MM.1S (cell line): ENCODE measurements at regions not wholly inside any gene's neighbourhood (a gene's known extent, or its start where the extent isn't known, plus 50 kb on each side); places are given as distances from the start of the nearest gene placed in this dataset.
"Not testable (repeated sequence)": the region's sequence is repeated elsewhere in the genome, so short reads cannot be mapped to it uniquely, and the experiment has no call there.

Source experiments
- DNase-seq: peaks from one replicate; pipeline ENCODE4 v3.0.0-alpha.2; 2015
- H2AFZ ChIP-seq: fragments of 300-600 bp; sonication (generic); 2 replicates; pipeline ENCODE4 v1.6.0; 2016; ENCODE audit warnings: antibody characterized with exemption, low read length
- H3F3A ChIP-seq: fragments of 300-600 bp; sonication (generic); 2 replicates; pipeline ENCODE4 v1.6.1; 2016; ENCODE audit warnings: mild to moderate bottlenecking, antibody characterized with exemption, low read length, moderate library complexity, mixed read lengths; ENCODE audit not compliant: insufficient read depth
- H3K27ac ChIP-seq: fragments of 300-600 bp; sonication (generic); 2 replicates; pipeline ENCODE4 v1.5.1; 2016; ENCODE audit warnings: mild to moderate bottlenecking, low read length
- H3K27me3 ChIP-seq: fragments of 300-600 bp; sonication (generic); replicated peaks from 2 replicates; pipeline ENCODE4 v1.6.0; 2016; ENCODE audit warnings: low read length; ENCODE audit not compliant: insufficient read depth
- H3K36me3 ChIP-seq: fragments of 300-600 bp; sonication (generic); replicated peaks from 2 replicates; pipeline ENCODE4 v1.6.1; 2016; ENCODE audit warnings: mild to moderate bottlenecking, low read length, mixed read lengths; ENCODE audit not compliant: insufficient read depth
- H3K4me1 ChIP-seq: fragments of 300-600 bp; sonication (generic); 2 replicates; pipeline ENCODE4 v1.6.1; 2016; ENCODE audit warnings: low read length, mixed read lengths
- H3K4me2 ChIP-seq: fragments of 300-600 bp; sonication (generic); 2 replicates; pipeline ENCODE4 v1.6.0; 2016; ENCODE audit warnings: low read depth, low read length
- H3K4me3 ChIP-seq: fragments of 300-600 bp; sonication (generic); 2 replicates; pipeline ENCODE4 v1.5.1; 2016; ENCODE audit warnings: low read length, mixed read lengths
- H3K79me2 ChIP-seq: fragments of 300-600 bp; sonication (generic); 2 replicates; pipeline ENCODE4 v1.6.1; 2016; ENCODE audit warnings: mixed run types, low read length, mixed read lengths
- H3K9ac ChIP-seq: fragments of 300-600 bp; sonication (generic); 2 replicates; pipeline ENCODE4 v1.6.1; 2016; ENCODE audit warnings: low read length, mixed read lengths
- H3K9me2 ChIP-seq: fragments of 300-600 bp; sonication (generic); replicated peaks from 2 replicates; pipeline ENCODE4 v1.6.1; 2016; ENCODE audit warnings: mild to moderate bottlenecking, low read length, mixed read lengths; ENCODE audit not compliant: insufficient read depth
- H3K9me3 ChIP-seq: fragments of 300-600 bp; sonication (generic); replicated peaks from 2 replicates; pipeline ENCODE4 v1.6.1; 2016; ENCODE audit warnings: mild to moderate bottlenecking, low read length, mixed read lengths; ENCODE audit not compliant: insufficient read depth
- H4K20me1 ChIP-seq: fragments of 300-600 bp; sonication (generic); 2 replicates; pipeline ENCODE4 v1.6.1; 2016; ENCODE audit warnings: mild to moderate bottlenecking, low read length, moderate library complexity, mixed read lengths; ENCODE audit not compliant: insufficient read depth
- CTCF ChIP-seq: fragments of 300-600 bp; sonication (generic); IDR thresholded peaks from 2 replicates; pipeline ENCODE4 v1.5.1; 2016; ENCODE audit warnings: antibody characterized with exemption, low read length, mixed read lengths
- EZH2 ChIP-seq: fragments of 300-600 bp; sonication (generic); optimal IDR thresholded peaks from 2 replicates; pipeline ENCODE3; 2017; ENCODE audit warnings: low read depth, mild to moderate bottlenecking, antibody characterized with exemption, low read length, mixed read lengths
- EZH2phosphoT487 ChIP-seq: fragments of 300-600 bp; sonication (generic); IDR thresholded peaks from 2 replicates; pipeline ENCODE4 v1.6.1; 2018; ENCODE audit warnings: antibody characterized with exemption, low read length

GRCh38 chrX:39431893-39432292, 630.6 kb downstream of the MID1IP1 start:
- Histone ChIP-seq H3K9ac (no peak overlapping the region), H3K27me3 (no peaks in the 10 kb centered on the region), H4K20me1 (no peaks in the 10 kb centered on the region), H2AFZ (no peak overlapping the region), H3F3A (no peaks in the 10 kb centered on the region), H3K9me3 (no peaks in the 10 kb centered on the region), H3K79me2 (no peaks in the 10 kb centered on the region), H3K4me3 (no peak overlapping the region), H3K36me3 (no peaks in the 10 kb centered on the region), H3K4me1 (no peaks in the 10 kb centered on the region), H3K4me2 (no peak overlapping the region), H3K27ac (no peak overlapping the region), H3K9me2 (no peaks in the 10 kb centered on the region)
- TF ChIP-seq EZH2phosphoT487 (no peak), EZH2 (no peak), CTCF (no peak)
- no peak for DNase-seq

GRCh38 chrX:39434671-39435070, 633.4 kb downstream of the MID1IP1 start:
- H3K27me3 ChIP-seq, H3F3A ChIP-seq, H3K4me2 ChIP-seq, H3K27ac ChIP-seq, DNase-seq, H3K9me2 ChIP-seq, H3K9me3 ChIP-seq, H3K79me2 ChIP-seq, H4K20me1 ChIP-seq, H3K4me1 ChIP-seq, H2AFZ ChIP-seq, H3K36me3 ChIP-seq, H3K9ac ChIP-seq, H3K4me3 ChIP-seq: not testable (repeated sequence)

- H3K4me2 ChIP-seq, H3K27ac ChIP-seq, H3K9me2 ChIP-seq, H2AFZ ChIP-seq, H3K4me3 ChIP-seq, H3K27me3 ChIP-seq, DNase-seq, H4K20me1 ChIP-seq, H3K36me3 ChIP-seq, H3K9me3 ChIP-seq, H3F3A ChIP-seq, H3K9ac ChIP-seq, H3K79me2 ChIP-seq: not testable (repeated sequence)
- peaks cover 17% of the 10 kb centered on the region for H3K4me1 ChIP-seq
Observed at GRCh38 chrX:39436538-39436937, 635.3 kb downstream of the MID1IP1 start.

- H3K9me3 ChIP-seq, result no peaks in the 10 kb centered on the region
- H3K79me2 ChIP-seq, result no peaks in the 10 kb centered on the region
- H3K4me3 ChIP-seq, result no peak overlapping the region
- peaks cover 27% of the 10 kb centered on the region for H3K4me1 ChIP-seq
- H3K27me3 ChIP-seq, result no peaks in the 10 kb centered on the region
- no peak for DNase-seq
- H4K20me1 ChIP-seq, result no peaks in the 10 kb centered on the region
- no peak overlapping the region for H3K27ac ChIP-seq
- TF ChIP-seq EZH2phosphoT487, result no peak
- no peak for TF ChIP-seq EZH2
- TF ChIP-seq CTCF, result no peak
- H3F3A ChIP-seq, result peaks cover 9% of the 10 kb centered on the region
- H3K36me3 ChIP-seq, result no peaks in the 10 kb centered on the region
- no peak overlapping the region for H2AFZ ChIP-seq
- no peaks in the 10 kb centered on the region for H3K9me2 ChIP-seq
- no peak overlapping the region for H3K9ac ChIP-seq
- H3K4me2 ChIP-seq, result no peak overlapping the region
Observed at GRCh38 chrX:39437670-39438441, 636.6 kb downstream of the MID1IP1 start.
